ENCODE measurements at regions not wholly inside any gene's neighbourhood (a gene's known extent, or its start where the extent isn't known, plus 50 kb on each side); places are given as distances from the start of the nearest gene placed in this dataset.

- no peak for DNase-seq (ENCODE audit: low read depth)
Measured at GRCh38 chr2:226652983-226653765, 146.4 kb downstream of the IRS1 start.

GRCh38 chr2:226652369-226652768 lies 147.3 kb downstream of the IRS1 start:
- no peak for DNase-seq (ENCODE audit: low read depth)

GRCh38 chr2:226649871-226650660 lies 149.6 kb downstream of the IRS1 start:
- peak; percentile 9 for DNase-seq (ENCODE audit: low read depth)

- no peak for DNase-seq (ENCODE audit: low read depth)
Measured at GRCh38 chr2:226649201-226649600, 150.4 kb downstream of the IRS1 start.

- no peak for DNase-seq (ENCODE audit: low read depth)
Measured at GRCh38 chr2:226647621-226648518, 151.8 kb downstream of the IRS1 start.

- no peak for DNase-seq (ENCODE audit: low read depth)
Measured at GRCh38 chr2:226644399-226644865, 155.2 kb downstream of the IRS1 start.

- DNase-seq (ENCODE audit: low read depth): no peak
Measured at GRCh38 chr2:226643946-226644282, 155.7 kb downstream of the IRS1 start.

- DNase-seq (ENCODE audit: low read depth): no peak
Measured at GRCh38 chr2:226643030-226643945, 156.3 kb downstream of the IRS1 start.

- no peak for DNase-seq (ENCODE audit: low read depth)
Measured at GRCh38 chr2:226641008-226641407, 158.6 kb downstream of the IRS1 start.

- DNase-seq (ENCODE audit: low read depth): no peak
Measured at GRCh38 chr2:226640501-226640900, 159.1 kb downstream of the IRS1 start.

GRCh38 chr2:226639550-226639949 lies 160.1 kb downstream of the IRS1 start:
- DNase-seq (ENCODE audit: low read depth): no peak

GRCh38 chr2:226638576-226638975 lies 161.0 kb downstream of the IRS1 start:
- no peak for DNase-seq (ENCODE audit: low read depth)

GRCh38 chr2:226637383-226637782 lies 162.2 kb downstream of the IRS1 start:
- no peak for DNase-seq (ENCODE audit: low read depth)

- no peak for DNase-seq (ENCODE audit: low read depth)
Measured at GRCh38 chr2:226636586-226636985, 163.0 kb downstream of the IRS1 start.

- DNase-seq (ENCODE audit: low read depth): no peak
Measured at GRCh38 chr2:226634943-226635604, 164.5 kb downstream of the IRS1 start.

GRCh38 chr2:226631671-226632070 lies 167.9 kb downstream of the IRS1 start:
- DNase-seq (ENCODE audit: low read depth): no peak

- no peak for DNase-seq (ENCODE audit: low read depth)
Measured at GRCh38 chr2:226631187-226631586, 168.4 kb downstream of the IRS1 start.

GRCh38 chr2:226625946-226626345 lies 173.7 kb downstream of the IRS1 start:
- DNase-seq (ENCODE audit: low read depth): no peak

GRCh38 chr2:226623587-226624368 lies 175.8 kb downstream of the IRS1 start:
- no peak for DNase-seq (ENCODE audit: low read depth)

GRCh38 chr2:226622484-226622883 lies 177.1 kb downstream of the IRS1 start:
- no peak for DNase-seq (ENCODE audit: low read depth)
